ENCODE measurements at regions not wholly inside any gene's neighbourhood (a gene's known extent, or its start where the extent isn't known, plus 50 kb on each side); places are given as distances from the start of the nearest gene placed in this dataset.

DNA sequence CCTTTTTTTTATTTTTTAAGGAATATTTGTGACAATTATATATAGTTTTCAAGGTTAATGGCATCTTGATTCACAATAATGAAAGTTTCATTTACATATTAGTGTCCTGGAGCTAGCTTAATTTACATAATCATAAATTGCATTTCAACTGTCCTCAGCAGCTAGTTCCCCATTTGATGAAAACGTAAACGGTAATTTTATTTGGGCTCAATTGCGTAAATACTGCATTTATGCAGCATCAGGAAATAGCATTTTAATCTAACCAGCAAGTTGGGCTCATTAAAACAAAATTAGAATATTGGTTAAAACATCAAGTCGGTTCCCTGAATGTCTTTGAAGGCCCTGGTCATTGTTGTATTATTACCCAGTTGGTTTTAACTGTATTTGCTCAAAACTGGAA lies 136.8 kb upstream of the CDH5 start:
- no peak overlapping the region for H3K27ac Mint-ChIP-seq (ENCODE audit: unreplicated experiment)
- H3K4me3 Mint-ChIP-seq (ENCODE audit: unreplicated experiment) = no peak overlapping the region
- TF ChIP-seq, protein P1, sequence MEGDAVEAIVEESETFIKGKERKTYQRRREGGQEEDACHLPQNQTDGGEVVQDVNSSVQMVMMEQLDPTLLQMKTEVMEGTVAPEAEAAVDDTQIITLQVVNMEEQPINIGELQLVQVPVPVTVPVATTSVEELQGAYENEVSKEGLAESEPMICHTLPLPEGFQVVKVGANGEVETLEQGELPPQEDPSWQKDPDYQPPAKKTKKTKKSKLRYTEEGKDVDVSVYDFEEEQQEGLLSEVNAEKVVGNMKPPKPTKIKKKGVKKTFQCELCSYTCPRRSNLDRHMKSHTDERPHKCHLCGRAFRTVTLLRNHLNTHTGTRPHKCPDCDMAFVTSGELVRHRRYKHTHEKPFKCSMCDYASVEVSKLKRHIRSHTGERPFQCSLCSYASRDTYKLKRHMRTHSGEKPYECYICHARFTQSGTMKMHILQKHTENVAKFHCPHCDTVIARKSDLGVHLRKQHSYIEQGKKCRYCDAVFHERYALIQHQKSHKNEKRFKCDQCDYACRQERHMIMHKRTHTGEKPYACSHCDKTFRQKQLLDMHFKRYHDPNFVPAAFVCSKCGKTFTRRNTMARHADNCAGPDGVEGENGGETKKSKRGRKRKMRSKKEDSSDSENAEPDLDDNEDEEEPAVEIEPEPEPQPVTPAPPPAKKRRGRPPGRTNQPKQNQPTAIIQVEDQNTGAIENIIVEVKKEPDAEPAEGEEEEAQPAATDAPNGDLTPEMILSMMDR (IDR thresholded peaks at IDR 0.05) = no peak
- H3K27me3 Mint-ChIP-seq (ENCODE audit: low read depth) = peaks cover 9% of the 10 kb centered on the region
- H3K36me3 Mint-ChIP-seq (ENCODE audit: low read depth) = no peaks in the 10 kb centered on the region
- peaks cover 16% of the 10 kb centered on the region for H3K4me1 Mint-ChIP-seq (ENCODE audit: low read depth)
- DNase-seq (ENCODE audit: low spot score) = no peak
- H3K9me3 Mint-ChIP-seq (ENCODE audit: low read depth) = no peaks in the 10 kb centered on the region

DNA sequence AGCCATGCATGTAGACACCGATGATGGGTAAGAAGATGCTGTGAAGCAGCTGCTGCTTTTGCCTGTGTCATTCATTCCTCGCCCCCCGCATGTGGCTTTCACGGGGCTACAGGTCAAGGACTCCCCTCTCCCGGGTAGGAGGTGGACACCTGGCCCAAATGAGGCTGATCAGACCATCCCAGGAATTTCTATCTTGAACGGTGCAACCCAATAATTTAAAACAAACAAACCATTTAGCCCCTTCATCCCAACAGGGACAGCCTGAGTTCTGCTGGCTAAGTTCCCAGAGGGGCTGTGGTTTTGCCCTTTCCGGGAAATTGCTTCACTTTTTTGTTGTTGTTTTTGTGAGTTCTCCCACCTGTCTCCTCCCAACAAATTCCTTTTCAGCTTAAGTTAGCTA lies 137.7 kb upstream of the CDH5 start:
- Mint-ChIP-seq H3K9me3 (ENCODE audit: low read depth) (no peaks in the 10 kb centered on the region), H3K4me3 (ENCODE audit: unreplicated experiment) (no peak overlapping the region), H3K27ac (ENCODE audit: unreplicated experiment) (no peak overlapping the region), H3K27me3 (ENCODE audit: low read depth) (peaks cover 9% of the 10 kb centered on the region), H3K4me1 (ENCODE audit: low read depth) (peaks cover 25% of the 10 kb centered on the region), H3K36me3 (ENCODE audit: low read depth) (no peaks in the 10 kb centered on the region)
- no peak for DNase-seq (ENCODE audit: low spot score)
- TF ChIP-seq, protein P1 (IDR thresholded peaks at IDR 0.05) = no peak

DNA sequence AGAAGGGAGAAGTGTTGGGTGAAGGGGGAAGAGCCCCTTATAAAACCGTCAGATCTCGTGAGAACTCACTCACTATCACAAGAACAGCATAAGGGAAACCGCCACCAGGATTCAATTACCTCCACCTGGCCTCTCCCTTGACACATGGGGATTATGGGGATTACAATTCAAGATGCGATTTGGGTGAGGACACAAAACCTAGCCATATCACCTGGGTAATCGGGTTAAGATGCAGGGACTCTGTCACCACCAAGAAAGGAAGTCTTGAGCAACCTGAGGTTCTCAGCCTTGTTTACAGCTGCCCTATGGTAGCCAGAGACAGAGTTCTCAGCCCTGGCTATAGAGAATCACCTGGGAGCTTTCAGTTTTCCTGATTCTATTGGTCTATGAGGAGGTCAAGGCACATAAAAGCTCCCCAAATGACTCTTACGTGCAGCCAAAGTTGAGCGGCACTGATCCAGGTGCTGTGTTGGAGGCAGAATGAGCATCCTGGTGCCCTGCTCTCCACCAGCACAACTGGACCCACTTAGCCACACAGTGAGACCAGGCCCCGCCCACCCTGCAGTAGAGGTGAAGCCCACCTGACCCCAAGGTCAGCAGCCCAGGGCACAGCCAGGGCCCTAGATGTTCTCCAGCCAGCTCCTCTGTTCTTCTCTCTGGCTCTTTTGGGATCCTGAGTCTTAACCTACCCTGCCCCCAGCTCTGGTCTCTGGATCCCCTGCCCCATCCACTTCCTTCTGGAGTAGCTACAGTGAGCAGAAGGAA lies 138.5 kb upstream of the CDH5 start:
- Mint-ChIP-seq H3K4me3 (ENCODE audit: unreplicated experiment) (no peak overlapping the region), H3K4me1 (ENCODE audit: low read depth) (peaks cover 33% of the 10 kb centered on the region), H3K36me3 (ENCODE audit: low read depth) (no peaks in the 10 kb centered on the region), H3K27ac (ENCODE audit: unreplicated experiment) (no peak overlapping the region), H3K27me3 (ENCODE audit: low read depth) (peaks cover 9% of the 10 kb centered on the region), H3K9me3 (ENCODE audit: low read depth) (no peaks in the 10 kb centered on the region)
- no peak for DNase-seq (ENCODE audit: low spot score)
- TF ChIP-seq, protein P1 (IDR thresholded peaks at IDR 0.05) = no peak

DNA sequence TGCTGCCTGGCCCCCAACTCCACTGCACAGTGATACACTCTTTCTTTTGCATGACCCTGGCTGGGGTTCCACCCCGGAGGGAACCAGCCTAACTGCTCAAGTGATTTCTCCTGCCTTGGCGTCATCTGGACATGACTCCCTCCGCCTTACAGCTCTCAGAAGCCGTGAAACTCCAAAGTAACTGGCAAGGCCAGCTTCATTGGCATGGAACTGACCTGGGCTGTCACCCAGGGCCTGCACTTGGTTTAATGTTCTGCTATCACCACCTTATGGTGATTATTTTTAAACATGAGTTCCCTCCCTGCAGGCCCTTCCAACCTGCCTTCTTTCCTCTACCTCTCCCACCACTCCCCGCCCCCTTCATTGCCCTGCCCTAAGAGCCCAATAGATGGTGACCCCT lies 139.7 kb upstream of the CDH5 start:
- Mint-ChIP-seq H3K4me3 (ENCODE audit: unreplicated experiment) (no peak overlapping the region), H3K4me1 (ENCODE audit: low read depth) (peaks cover 35% of the 10 kb centered on the region), H3K27me3 (ENCODE audit: low read depth) (peaks cover 7% of the 10 kb centered on the region), H3K9me3 (ENCODE audit: low read depth) (no peaks in the 10 kb centered on the region), H3K36me3 (ENCODE audit: low read depth) (no peaks in the 10 kb centered on the region), H3K27ac (ENCODE audit: unreplicated experiment) (no peak overlapping the region)
- TF ChIP-seq, protein P1 (IDR thresholded peaks at IDR 0.05) = no peak
- no peak for DNase-seq (ENCODE audit: low spot score)

DNA sequence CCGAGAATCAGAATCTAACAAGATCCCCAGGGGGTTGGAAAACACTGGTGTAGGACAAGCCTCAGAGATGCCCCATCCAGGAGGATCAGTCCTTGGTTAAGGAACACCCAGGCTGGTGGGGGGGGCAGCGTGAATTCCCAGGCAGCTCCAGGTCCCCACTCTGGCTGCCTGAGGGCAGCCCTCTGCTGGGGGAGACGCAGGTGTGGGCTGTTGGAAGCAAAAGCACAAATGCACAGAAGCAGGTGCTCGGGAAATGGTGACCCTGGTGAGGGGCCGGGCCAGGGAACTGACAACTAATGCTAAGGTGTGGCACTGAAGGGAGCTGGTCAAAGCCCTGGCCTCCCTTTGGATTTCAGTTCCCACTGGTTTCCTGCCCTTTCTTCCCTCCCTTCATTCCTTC lies 140.8 kb upstream of the CDH5 start:
- TF ChIP-seq, protein P1 (IDR thresholded peaks at IDR 0.05) = no peak
- Mint-ChIP-seq H3K4me3 (ENCODE audit: unreplicated experiment) (no peak overlapping the region), H3K27ac (ENCODE audit: unreplicated experiment) (no peak overlapping the region), H3K4me1 (ENCODE audit: low read depth) (peaks cover 36% of the 10 kb centered on the region), H3K36me3 (ENCODE audit: low read depth) (no peaks in the 10 kb centered on the region), H3K9me3 (ENCODE audit: low read depth) (no peaks in the 10 kb centered on the region), H3K27me3 (ENCODE audit: low read depth) (peaks cover 2% of the 10 kb centered on the region)
- no peak for DNase-seq (ENCODE audit: low spot score)
